ENCODE measurements at regions not wholly inside any gene's neighbourhood (a gene's known extent, or its start where the extent isn't known, plus 50 kb on each side); places are given as distances from the start of the nearest gene placed in this dataset.
"Not testable (repeated sequence)": the region's sequence is repeated elsewhere in the genome, so short reads cannot be mapped to it uniquely, and the experiment has no call there.

DNA sequence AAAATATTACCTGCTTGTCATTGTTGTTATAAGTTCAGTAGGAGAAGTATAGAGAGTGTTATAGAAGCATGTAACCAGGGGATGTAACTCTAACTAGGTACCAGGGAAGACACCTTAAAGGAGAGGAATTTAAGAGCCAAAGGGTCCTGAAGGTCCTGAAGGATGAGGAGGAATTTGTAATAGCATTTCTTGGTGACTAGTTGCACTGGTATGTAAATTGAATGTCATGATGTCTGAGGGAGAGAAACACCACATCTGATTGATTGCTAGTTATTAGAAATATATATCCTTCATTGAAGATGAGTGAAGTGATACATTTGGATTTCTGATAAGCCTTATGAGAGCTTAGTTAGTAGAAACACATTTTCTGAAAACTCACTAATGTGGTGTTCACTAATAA is 643.8 kb downstream of the RFPL4B start:
- DNase-seq (ENCODE audit: low read depth) = no peak

DNA sequence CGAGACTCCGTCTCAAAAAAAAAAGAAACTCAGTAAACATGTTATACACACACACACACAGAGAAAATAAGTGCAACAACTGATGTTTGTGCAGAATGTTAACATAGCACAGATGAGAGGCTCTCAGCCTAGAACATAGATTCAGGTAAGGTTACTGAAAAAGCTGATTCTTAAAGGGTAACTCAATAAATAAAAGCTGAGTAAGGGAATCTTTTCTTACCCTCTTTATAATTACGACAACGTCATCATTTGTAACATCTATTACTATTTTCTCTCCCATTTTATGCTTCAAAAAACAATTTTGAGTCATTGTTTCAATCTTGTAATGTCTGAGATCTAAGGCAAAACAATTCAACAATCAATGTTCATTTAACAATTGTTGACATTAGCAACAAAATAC is 644.8 kb downstream of the RFPL4B start:
- no peak for DNase-seq (ENCODE audit: low read depth)

DNA sequence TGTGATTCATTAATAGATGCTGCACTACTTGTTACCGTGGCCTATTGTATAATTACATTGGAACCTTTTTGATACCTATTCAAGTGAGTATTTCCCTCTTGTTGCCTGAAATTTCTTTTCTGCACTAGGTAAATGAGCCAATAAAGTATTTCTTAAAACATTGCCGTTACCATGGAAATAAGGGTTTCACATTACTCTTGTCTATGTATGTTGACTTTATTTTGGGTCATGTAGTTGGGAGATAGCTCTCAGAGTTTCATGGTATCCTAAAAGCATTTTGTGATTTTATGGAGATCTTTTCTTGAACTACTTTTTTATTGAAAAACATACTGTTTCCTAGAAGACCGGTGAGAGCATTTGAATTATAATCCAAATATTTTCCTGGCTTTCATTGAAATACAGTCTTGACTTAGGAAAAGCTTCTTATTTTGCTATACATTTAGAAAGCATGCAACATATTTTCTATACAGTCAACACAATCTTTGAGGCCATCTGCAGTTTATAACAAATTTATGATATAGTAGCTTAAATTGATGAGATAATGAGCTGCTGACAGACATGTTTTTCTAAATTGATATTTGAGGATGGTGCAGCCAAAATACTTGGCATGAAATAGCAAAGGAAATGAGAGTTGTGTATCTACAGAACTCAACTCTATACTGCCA is 650.4 kb downstream of the RFPL4B start:
- no peak for DNase-seq (ENCODE audit: low read depth)

DNA sequence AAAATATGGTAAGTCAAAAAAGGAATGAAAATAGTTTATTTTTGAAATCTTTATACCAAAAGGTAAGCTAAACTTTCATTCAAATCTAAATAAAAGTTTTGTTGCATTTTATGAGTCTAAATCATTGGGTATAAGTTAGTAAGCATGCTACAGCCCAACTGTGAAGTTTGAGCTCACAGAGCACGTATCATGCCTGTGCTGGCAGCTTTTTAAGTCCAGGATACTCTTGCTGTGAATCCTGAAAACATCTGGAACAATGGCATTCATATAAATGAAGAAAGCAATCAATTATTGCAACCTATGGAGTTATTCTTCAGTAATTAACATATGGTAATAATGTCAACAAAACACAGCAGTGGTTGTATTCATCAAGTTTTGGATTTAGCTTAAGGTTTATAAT is 656.9 kb downstream of the RFPL4B start:
- DNase-seq (ENCODE audit: low read depth) = no peak

DNA sequence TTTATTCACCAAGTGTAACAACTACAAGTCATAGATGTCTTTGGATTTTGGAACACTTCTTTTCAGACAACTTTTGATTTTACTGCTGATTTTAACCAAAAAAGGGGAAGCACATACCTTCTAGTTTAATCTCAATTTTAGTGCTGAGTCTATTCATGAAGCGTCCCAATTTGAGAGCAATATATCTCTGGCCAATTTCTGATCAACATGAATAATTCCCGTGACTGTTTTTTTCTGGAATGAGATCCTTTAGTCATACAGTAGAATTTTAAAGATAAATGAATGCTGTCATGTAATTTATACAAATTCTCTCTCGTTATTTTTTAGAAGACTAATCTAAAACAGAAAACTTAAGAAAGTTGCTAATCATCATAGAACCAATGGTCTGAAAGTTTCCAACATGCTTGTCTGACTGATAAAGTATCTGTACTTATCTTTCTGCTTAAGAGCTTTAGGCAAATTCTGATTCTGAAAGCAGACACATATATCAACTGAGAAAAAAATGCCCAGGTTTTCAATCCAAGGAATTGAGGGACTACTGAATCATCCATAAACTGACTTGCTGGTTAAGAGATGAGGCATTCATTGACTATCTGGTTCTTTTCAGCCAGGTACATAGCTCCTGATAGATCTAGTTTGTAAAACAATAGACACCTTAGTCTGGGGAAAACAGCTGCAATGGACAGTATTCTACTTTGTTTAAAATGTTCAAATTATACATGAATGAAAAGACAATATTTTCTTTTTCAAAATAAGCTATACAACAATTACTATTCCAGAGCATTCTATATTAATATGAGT is 657.5 kb downstream of the RFPL4B start:
- no peak for DNase-seq (ENCODE audit: low read depth)

DNA sequence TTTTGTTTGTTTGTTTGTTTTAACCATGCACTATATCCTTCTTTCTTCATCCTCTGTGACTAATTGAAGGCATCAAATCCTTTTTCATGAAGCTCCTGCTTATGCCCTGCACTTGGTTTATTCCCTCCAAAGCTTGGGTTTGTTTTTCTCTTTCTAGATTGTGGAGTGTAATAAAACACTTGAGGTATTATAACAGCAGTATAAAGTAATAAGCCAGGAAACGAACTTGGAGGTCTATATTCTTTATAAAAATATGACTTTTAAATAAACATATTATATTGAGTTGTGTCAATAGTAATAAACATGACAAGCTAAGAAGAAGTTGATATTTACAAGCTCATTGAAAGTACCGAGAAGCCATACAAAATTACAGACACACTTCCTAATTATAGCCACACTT is 659.4 kb downstream of the RFPL4B start:
- no peak for DNase-seq (ENCODE audit: low read depth)

DNA sequence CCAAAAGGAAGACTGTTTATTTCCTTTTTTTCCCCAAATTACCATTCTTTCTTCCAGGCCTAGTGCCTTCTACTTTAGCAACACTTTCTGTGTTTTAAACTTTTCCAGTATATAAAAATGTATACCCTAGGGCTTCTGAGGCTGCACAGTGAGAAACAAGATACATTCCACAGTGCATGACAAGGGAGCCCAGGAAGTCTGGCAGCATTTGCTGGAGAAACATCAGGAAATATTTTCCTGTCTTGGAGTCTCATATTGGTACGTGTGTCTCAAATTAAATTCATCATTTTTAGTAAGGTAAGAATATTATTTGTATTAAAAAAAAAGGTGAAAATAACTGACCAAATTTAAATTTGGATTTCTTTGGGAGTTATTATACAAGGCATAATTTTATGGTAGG is 662.6 kb downstream of the RFPL4B start:
- no peak for DNase-seq (ENCODE audit: low read depth)

DNA sequence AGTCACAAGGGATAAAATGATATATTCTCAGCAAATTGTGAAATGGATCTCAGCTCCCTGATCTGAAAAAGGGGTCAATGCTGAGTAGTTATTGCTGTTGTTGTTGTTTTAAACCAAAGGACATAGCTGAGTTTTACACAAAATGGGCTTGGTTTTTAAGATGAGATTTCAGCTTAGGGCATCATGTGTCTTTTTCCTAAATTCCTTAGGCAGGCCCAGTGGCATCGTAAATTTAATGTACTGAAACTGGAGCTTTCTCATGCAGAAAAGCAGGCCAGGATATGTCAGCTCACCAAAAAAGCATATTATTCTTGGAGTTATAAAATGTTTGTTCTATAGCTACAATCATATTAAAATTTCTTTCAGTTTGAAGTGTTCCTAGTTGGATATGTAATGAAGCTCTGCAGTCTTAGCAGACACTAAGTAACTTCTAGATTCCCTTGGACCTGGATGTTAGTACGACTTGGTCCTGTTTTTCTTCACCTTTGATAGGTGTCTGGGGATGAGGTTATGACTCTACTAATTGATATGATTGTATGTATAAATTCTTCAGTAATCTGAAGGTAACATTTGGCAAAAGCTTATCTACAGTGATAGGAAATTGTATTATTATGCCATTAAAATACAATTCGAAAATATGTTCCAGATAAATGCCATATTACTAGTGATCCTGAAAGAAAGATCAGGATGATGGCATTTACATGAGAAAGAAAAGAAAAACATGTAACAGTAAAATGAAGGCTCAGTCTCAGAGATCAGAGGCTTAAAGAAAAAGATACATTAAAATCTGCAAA is 663.3 kb downstream of the RFPL4B start:
- no peak for DNase-seq (ENCODE audit: low read depth)

DNA sequence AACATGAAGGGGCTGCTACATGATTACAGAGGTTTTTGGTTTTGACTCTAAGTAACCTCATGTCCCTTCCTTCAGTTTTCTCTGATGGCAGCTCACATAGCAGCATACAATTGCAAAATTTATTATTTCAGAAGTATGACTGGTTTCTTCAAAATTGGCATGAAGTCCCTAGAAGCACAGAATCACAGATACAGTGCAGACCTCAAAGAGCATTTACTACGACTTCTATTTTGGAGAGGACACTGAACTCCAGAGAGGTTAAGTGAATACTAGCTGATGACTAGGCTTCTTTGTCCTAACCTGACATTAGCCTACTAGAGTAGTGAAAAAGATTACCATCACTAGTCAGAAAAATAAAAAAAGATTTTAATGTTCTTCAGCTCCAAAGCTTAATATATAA is 664.3 kb downstream of the RFPL4B start:
- no peak for DNase-seq (ENCODE audit: low read depth)

DNA sequence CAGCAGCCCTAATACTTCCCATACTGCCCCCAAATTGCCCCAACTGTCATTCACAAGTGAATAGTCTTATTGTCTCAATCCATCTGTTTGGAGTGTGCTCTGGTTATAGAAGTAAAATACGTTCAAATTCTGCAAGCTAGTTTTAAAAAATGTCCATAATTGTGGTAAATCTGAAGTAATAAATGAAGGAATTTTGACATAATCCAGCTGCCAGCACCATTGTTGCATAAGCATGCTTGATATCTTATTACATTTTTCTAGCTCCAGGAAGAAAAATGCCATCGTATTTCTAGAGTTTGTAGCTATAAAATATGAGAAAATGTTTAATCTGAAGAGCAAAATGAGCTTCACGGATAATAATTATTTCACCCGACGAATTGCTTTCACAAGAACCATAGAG is 664.7 kb downstream of the RFPL4B start:
- DNase-seq (ENCODE audit: low read depth) = no peak

DNA sequence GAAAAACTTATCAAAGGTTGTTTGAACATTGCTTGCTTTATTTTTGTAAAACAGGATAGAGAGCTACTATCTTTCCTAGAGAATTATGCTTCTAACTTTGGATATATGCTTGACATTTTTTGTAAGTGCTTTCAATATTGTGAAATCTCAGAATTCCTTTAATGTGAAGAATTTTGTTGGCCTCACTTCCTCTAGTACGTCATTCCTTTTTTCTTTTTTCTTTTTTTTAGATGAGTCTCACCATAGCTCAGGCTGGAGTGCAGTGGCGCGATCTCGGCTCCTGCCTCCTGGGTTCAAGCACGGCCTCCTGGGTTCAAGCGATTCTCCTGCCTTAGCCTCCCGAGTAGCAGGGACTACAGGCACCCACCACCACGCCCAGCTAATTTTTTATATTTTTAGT is 668.1 kb downstream of the RFPL4B start:
- peak; percentile 49 for DNase-seq (ENCODE audit: low read depth)

DNA sequence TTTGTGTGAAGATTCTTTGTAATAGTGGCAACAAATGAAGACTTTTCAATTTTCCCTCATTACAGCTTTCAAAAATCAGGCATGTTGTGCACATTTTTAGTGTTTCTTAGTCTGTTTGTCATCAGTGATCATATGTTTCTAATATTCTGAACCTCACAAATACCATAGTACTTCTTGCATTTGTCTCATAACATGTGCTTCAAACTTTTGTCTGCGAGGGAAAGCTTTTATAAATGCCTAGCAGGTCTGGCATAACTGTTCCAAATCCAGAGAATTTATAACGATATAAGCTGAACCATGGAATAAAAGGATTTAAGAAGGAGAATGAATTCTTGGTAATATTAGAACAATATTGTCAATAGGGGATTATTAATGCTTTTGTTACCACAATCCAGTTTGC is 670.2 kb downstream of the RFPL4B start:
- no peak for DNase-seq (ENCODE audit: low read depth)

DNA sequence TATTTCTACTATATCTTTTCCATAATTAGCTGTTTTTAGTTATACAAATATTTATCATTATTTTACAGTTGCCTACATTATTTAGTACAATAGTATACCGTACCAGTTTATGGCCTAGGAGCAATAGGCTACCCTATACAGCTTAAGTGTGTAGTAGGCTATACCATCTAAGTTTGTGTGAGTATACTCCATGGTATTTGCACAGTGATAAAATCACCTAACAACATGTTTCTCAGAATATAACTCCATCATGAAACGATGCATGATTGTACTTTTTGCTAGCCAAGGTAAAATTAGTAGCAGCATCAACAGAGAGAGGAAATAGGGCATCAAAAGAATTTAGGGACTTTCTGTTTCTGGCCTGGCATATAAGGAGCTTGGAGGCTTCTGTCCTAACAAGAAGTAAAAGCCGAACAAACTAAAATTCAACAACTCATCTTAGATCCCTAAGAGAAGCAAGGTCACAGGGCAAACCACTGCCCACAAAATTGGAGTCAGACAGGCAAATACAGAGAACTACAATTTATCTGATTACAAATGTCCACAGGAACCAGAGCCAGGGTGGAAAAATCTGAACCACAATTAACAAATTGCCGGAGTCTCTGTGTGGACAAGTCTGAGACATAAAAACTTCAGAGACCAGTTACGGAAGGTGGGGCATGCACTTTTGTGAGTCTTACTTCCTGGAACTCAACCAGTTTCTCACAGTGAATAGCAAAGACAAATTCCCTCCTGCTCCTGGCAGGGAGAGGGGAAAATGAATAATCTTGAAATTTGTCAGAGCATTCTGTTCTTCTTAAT is 671.4 kb downstream of the RFPL4B start:
- peak; percentile 72 for DNase-seq (ENCODE audit: low read depth)

DNA sequence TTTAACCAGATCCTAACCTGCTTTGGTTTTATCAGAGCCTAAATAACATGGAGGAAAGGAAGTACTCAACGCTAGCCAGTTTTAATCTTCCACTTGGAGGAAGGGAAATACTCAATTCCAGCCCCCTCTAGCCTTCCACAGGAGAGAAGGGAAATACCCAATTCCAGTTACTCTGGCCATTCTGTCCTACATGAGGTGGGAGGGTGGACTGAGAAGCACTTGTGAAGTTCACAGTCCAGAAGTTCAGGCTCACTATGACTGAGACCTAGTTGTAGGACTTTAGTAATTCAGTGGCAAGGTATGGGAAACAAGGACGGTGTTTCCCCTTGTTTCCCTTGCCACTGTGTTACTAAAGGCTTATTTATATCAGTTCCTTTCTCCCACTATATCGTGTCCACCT is 672.0 kb downstream of the RFPL4B start:
- DNase-seq (ENCODE audit: low read depth) = no peak

DNA sequence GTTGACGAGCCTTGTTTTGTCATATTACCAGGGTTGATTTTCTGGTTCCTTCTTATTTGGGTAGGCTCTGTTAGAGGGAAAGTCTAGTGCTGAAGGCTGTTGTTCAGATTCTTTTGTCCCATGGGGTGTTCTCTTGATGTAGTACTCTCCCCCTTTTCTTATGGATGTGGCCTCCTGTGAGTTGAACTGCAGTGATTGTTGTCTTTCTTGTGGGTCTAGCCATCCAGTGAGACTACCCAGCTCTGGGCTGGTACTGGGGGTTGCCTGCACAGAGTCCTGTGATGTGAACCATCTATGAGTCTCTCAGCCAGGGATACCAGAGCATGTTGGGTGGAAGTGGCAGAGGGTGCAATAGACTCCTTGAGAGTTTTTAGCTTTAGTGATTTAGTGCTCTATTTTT is 680.6 kb downstream of the RFPL4B start:
- no peak for DNase-seq (ENCODE audit: low read depth)

DNA sequence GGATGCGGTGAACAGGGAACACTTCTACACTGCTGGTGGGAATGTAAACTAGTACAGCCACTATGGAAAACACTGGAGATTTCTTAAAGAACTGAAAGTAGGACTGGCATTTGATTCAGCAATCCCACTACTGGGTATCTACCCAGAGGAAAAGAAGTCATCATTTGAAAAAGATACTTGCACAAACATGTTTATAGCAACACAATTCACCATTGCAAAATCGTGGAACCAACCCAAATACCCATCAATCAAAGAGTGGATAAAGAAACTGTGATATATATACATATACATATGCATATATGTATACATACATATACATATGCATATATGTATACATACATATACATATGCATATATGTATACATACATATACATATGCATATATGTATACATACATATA is 682.0 kb downstream of the RFPL4B start:
- not testable (repeated sequence) for DNase-seq (ENCODE audit: low read depth)

DNA sequence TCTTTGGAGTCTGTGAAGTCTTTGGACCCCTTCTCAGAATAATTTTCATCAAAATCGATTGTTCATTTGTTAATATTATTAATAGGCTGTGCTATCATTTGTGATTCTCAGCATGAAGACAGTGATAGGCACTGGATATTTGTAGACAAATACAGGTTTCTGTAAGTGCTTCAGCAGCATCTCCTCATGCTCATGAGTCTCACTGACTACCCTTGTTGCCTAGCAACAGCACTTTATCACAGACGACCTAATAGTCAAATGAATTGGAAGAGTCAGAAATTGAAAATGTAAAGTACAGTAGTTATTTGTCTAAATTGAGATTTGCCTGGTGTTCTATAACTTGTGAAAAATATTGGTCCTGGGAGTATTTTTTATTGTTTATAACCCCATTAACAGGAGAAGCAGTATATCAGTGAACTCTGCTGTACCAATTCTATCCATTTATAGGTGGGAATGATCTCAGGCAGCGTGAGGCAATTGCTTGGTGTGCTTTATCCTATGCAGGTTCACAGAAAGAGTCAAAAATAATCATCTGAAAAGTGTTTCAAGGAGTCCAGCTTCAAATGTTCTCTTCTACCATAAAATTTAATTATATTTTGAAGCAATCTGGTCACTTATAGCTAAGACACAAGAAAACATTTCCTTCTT is 684.6 kb downstream of the RFPL4B start:
- DNase-seq (ENCODE audit: low read depth) = no peak

DNA sequence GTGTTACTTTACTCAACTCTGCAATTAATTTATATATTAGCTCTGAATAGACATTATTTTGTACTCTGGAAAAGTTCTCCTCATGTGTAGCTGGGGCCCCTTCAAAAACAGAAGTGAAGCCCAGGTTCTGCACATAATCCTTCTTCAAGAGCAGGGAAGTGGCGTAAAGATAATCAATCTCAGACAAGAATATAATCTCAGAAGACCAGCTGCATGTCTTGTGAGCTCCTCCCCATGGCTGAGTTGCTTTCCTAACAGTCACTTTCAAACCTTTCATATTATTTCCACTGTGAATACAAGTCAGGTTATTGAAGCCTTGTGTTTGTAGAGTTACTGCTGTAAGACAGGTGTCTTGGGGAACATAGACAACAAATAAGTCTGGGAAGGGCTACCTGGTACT is 691.9 kb downstream of the RFPL4B start:
- no peak for DNase-seq (ENCODE audit: low read depth)

DNA sequence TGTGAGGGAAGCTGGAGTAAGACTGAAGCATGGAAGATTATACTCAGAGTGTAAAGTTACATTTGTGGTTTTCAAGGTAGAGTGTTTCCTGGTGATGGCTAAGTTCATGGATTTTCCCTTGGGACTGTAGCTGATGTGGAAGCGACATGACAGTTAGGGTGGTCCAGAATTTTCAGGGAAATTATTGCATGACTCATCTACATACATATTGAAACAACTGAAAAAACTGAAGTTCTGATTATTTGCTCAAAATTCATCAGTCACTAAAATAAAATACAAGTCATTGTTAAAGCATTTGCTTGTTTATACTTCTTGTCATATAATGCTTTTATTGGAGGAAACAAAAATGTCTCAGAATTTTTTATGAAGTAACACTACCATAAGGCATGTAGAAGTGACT is 700.0 kb downstream of the RFPL4B start:
- peak; percentile 47 for DNase-seq (ENCODE audit: low read depth)

DNA sequence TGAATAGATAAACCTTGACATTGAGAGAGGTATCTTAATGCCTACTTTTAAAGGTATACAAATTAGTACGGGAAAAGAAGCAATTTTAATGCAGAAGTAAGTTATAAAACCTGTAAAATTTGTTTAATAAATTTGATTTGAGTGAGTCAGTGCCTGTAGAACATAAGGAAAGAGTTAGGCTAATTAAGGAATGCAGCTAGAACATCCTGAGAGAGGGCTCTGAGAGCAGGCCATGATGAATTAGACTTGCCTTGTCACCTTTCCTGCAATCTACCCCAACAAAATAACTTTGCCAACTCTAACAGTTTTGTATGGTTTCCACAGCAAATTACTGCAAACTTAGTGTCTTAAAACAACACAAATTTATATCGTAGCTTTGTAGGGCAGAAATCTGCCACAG is 700.8 kb downstream of the RFPL4B start:
- no peak for DNase-seq (ENCODE audit: low read depth)

DNA sequence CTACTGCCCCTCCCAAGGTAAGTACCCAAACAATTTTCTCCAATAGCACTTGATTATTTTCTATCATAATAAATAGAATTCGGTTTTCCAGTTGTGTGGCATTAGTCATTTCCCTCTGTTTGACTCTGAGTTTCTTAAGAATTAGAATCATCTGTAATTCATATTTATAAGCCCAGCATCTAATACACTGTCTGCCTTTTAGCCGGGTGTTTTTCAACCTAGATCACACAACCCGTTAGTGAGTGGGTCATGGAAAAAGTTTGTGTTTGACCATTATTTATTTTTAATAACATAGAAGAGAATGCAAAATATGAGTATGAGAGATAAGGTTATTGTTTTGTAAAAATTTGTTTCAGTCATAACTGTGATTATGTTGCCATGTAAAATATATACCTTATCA is 701.6 kb downstream of the RFPL4B start:
- no peak for DNase-seq (ENCODE audit: low read depth)

DNA sequence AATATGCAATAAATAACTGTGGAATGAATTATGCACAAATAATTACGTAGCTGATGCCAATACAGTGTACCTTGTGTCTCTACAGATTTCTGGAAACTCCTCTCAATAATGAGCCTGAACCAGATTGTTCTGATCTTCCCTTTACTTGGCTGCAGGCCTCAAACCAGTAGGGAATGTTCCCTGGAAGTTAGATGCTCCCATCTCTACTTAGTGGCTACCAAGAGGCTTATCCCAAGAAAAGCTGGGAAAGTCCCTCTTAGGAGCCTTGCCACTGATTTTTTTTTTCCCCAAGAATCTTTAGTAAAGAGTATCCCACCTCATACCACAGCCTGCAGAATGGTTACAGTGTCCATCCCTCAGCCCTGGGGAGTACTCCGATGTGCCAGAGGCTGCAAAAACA is 702.1 kb downstream of the RFPL4B start:
- DNase-seq (ENCODE audit: low read depth) = no peak
